Sciatic nerve (tissue), 2 donors: ENCODE measurements at regions not wholly inside any gene's neighbourhood (a gene's known extent, or its start where the extent isn't known, plus 50 kb on each side); places are given as distances from the start of the nearest gene placed in this dataset. TPM values are rescaled to one million over a fixed set of nuclear protein-coding genes. Genes with fewer than 3 reads are reported as not detected.

ENCODE experiments used
- ATAC-seq: fragments of 200-7000 bp; cut with Tn5 transposase; one replicate; pipeline ENCODE4 v1.9.1; 2020; ENCODE audit warnings: mild to moderate bottlenecking, moderate library complexity
- DNase-seq: peaks from one replicate; pipeline ENCODE4 v3.0.0-alpha.2; 2020; ENCODE audit warnings: low spot score
- intact Hi-C: fragments of 100-400 bp; cut with DNase I; formaldehyde crosslinking; loops from one replicate; pipeline ENCODE4 v1.14.2; 2022
- microRNA-seq: library from miRNA; unstranded; fragments of <30 nt; microRNA quantifications from one replicate; pipeline ENCODE4 v1.2.0, GENCODE V29; 2020
- donor health status: DM: no; HTN: no; CAD: no.
- donor health status: DM: no; HTN: no; CAD: no.

GRCh38 chr1:24984800-24985522 lies 54.9 kb upstream of the RUNX3 start:
- intact Hi-C loops: no loop called here
- no peak for ATAC-seq
- DNase-seq: no peak

- DNase-seq (no peak), ATAC-seq (no peak)
- intact Hi-C loops: no loop called here
These were observed 54.2 kb upstream of the RUNX3 start for GRCh38 chr1:24984300-24984699.

- no peak for ATAC-seq
- intact Hi-C loops: no loop called here
- no peak for DNase-seq
These were observed 53.1 kb upstream of the RUNX3 start for GRCh38 chr1:24983006-24983680.

- ATAC-seq (no peak), DNase-seq (no peak)
- intact Hi-C loops: no loop called here
These were observed 51.5 kb upstream of the RUNX3 start for GRCh38 chr1:24981631-24982005.

GRCh38 chr1:24980836-24981630 lies 51.0 kb upstream of the RUNX3 start:
- intact Hi-C loops: no loop called here
- DNase-seq (no peak), ATAC-seq (no peak)

Small RNAs in the stretch of these regions (microRNA-seq; reads per million reads assigned to microRNA genes)
- gene MIR4425: not detected
